Panc1 (cell line): ENCODE measurements at regions not wholly inside any gene's neighbourhood (a gene's known extent, or its start where the extent isn't known, plus 50 kb on each side); places are given as distances from the start of the nearest gene placed in this dataset.

Experiments
- CTCF ChIP-seq: fragments of 450-650 bp; IDR thresholded peaks from 2 replicates; pipeline ENCODE4 v1.5.1; 2017; ENCODE audit warnings: mild to moderate bottlenecking
- REST ChIP-seq, 2 experiments: IDR thresholded peaks; 2 replicates each; pipeline ENCODE4 v1.6.1; 2011 to 2012; ENCODE audit warnings: low read depth in 2 of 2, control low read depth in 1 of 2, low read length in 1 of 2, mild to moderate bottlenecking in 1 of 2, moderate library complexity in 1 of 2; ENCODE audit not compliant: insufficient read depth in 1 of 2

- TF ChIP-seq REST (IDR thresholded peaks at IDR 0.05; ENCODE audit: insufficient read depth in 1 of 2, low read depth in 2 of 2, low read length in 1 of 2), result no peak
- TF ChIP-seq CTCF, result no peak
Measured at GRCh38 chr16:6732166-6732565, 600.5 kb upstream of the RBFOX1 start.
